GM06990 (cell line): ENCODE measurements at regions not wholly inside any gene's neighbourhood (a gene's known extent, or its start where the extent isn't known, plus 50 kb on each side); places are given as distances from the start of the nearest gene placed in this dataset.

ENCODE experiments used
- DNase-seq: peaks from one replicate; pipeline ENCODE4 v3.0.0-alpha.2; 2011; ENCODE audit not compliant: insufficient read length; ENCODE audit errors: extremely low read depth
- H3K27me3 ChIP-seq: replicated peaks from 2 replicates; pipeline ENCODE4 v1.6.0; 2011; ENCODE audit warnings: low read length; ENCODE audit not compliant: control insufficient read depth, insufficient read depth
- H3K36me3 ChIP-seq: 2 replicates; pipeline ENCODE4 v1.5.1; 2011; ENCODE audit warnings: low read length; ENCODE audit not compliant: control insufficient read depth, insufficient read depth
- H3K4me3 ChIP-seq: replicated peaks from 2 replicates; pipeline ENCODE4 v1.5.1; 2011; ENCODE audit warnings: low read depth, mild to moderate bottlenecking, control low read depth, low read length
- TF ChIP-seq, protein P1 (sequence below): IDR thresholded peaks from 2 replicates; pipeline ENCODE4 v1.5.1; 2011; ENCODE audit warnings: low read length, control low read depth, mild to moderate bottlenecking, inconsistent platforms; ENCODE audit not compliant: insufficient read depth, poor library complexity, severe bottlenecking

DNA sequence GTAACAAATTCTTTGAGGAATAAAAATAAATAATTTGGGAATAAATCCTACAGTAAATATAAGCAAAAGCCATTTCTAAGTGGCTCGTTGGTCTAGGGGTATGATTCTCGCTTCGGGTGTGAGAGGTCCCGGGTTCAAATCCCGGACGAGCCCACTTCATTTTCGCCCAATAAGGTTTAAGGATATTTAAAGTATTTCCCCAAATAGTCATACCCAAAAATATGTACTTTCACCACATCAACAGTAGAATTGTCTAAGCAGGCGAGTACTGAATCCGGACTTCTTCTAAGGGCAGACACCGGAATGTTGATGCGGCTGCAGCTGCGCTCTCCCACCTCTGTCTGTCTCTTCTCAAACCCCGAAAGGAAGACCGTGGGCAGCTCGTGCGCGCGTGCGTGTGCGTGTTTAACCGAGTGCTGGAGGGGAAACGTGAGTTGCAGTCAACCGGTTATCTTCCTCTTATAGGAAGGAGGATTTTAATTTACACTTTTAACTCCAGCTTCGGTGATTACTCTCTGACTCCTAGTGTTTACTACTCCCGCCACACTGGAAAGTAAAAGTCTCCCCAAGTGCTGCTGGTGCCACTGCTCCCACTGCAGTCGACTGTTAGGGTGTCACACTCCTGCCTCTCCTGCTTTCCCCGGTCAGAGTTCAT is 155.7 kb upstream of the PRSS16 start:
- Histone ChIP-seq H3K27me3 (no peaks in the 10 kb centered on the region), H3K4me3 (peak overlapping the region; percentile 50), H3K36me3 (no peaks in the 10 kb centered on the region)
- DNase-seq, result peak; percentile 77
- TF ChIP-seq, protein P1, sequence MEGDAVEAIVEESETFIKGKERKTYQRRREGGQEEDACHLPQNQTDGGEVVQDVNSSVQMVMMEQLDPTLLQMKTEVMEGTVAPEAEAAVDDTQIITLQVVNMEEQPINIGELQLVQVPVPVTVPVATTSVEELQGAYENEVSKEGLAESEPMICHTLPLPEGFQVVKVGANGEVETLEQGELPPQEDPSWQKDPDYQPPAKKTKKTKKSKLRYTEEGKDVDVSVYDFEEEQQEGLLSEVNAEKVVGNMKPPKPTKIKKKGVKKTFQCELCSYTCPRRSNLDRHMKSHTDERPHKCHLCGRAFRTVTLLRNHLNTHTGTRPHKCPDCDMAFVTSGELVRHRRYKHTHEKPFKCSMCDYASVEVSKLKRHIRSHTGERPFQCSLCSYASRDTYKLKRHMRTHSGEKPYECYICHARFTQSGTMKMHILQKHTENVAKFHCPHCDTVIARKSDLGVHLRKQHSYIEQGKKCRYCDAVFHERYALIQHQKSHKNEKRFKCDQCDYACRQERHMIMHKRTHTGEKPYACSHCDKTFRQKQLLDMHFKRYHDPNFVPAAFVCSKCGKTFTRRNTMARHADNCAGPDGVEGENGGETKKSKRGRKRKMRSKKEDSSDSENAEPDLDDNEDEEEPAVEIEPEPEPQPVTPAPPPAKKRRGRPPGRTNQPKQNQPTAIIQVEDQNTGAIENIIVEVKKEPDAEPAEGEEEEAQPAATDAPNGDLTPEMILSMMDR, result no peak

DNA sequence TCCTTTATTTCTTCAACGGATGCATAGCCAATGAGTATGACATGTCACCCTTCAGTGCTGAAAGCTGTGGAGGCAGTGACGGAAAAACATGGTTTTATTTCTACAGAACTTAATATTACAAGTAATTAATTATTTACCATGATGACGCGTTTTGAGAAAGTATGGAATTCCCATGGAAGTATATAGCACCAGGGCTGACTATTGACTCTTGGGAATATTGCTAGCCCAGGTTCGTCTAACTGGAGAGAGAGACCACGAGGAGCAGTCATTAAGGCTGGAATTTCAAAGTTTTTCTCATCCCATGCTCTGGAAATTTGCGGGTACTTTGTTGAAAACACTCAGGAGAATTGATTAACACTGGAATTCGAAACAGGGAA is 155.2 kb upstream of the PRSS16 start:
- TF ChIP-seq, protein P1, result no peak
- DNase-seq, result no peak
- H3K4me3 ChIP-seq, result peak overlapping the region; percentile 50
- no peaks in the 10 kb centered on the region for H3K36me3 ChIP-seq
- no peaks in the 10 kb centered on the region for H3K27me3 ChIP-seq

DNA sequence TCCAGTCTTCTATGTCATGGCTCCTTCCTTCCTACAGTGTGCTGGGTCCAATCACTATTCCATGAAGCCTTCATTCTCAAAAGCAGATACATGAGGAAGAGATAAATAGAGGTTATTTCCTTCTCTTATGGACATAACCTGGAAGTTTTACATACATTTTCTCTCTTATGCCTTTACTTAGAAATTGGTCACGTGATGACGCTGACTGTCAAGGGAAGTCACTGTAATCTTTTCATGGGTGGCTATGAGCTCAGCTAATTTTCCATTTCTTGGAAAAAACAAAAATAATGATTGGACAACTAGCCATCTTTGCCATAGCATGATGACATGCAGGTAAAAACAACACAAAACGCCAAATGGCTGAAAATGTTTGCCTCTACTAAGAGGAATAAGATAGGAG is 151.6 kb upstream of the PRSS16 start:
- TF ChIP-seq, protein P1, result no peak
- Histone ChIP-seq H3K4me3 (no peak overlapping the region), H3K36me3 (no peaks in the 10 kb centered on the region), H3K27me3 (no peaks in the 10 kb centered on the region)
- no peak for DNase-seq

DNA sequence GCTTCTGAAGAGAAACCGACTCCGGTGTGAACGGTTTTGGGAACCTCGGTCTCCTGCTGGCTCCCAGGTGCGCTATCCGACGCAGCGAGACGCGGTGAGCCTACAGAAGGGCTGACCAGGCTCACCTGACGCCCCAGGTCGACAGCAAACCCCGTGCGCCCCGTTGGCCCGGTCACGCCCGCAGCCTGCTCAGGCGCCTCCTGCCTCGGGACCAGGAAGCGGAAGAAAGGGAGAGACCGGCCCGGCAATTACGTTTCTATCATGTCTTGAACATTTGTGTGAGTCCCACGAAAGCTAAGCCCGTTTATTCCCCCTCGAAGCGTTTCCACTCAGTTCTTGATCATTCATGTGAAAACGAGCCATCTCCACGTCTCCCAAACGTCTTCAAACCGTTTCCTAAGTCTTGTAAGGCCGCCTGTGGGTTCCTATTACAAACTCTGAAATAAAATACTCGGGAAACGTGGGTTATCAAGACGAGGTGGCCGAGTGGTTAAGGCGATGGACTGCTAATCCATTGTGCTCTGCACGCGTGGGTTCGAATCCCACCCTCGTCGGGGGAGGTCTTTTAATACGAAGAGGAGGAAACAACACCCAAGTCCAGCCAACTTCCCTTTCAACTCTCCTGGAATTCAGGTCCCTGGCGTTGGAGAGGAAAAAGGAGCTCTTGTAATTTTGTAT is 150.5 kb upstream of the PRSS16 start:
- Histone ChIP-seq H3K36me3 (no peaks in the 10 kb centered on the region), H3K4me3 (no peak overlapping the region), H3K27me3 (no peaks in the 10 kb centered on the region)
- TF ChIP-seq, protein P1, result no peak
- DNase-seq, result peak; percentile 65

DNA sequence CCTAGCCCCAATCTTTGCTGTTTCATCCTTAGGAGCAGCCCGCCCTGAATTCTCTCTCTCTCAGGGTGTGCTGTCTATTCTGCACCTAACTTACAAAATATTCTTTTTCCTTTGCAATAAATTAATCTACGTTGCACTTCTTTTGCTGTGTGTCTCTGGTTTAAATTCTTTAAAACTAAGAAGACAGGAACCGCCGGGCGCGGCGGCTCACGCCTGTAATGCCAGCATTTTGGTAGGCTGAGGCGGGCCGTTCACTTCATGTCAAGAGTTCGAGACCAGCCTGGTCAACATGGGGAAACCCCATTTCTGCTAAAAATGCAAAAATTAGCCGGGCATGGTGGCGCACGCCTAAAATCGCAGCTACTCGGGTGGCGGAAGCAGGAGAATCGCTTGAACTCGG is 148.5 kb upstream of the PRSS16 start:
- Histone ChIP-seq H3K4me3 (no peak overlapping the region), H3K36me3 (no peaks in the 10 kb centered on the region), H3K27me3 (no peaks in the 10 kb centered on the region)
- DNase-seq, result no peak
- TF ChIP-seq, protein P1, result no peak

DNA sequence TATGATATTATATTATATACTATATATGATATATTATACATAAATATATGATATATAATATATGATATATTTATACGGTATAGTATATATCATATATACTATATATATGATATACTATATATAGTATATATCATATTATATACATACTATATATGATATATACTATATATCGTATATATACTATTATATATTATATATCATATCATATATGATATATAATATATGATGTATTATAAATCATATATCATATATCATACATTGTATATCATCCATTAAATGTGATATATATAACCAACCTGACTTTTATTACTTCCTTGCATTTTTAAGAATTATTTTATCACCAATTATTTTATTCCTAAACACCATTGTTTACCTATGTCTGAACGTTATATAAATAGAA is 146.6 kb upstream of the PRSS16 start:
- no peak for DNase-seq
- H3K4me3 ChIP-seq, result no peak overlapping the region
- no peaks in the 10 kb centered on the region for H3K36me3 ChIP-seq
- TF ChIP-seq, protein P1, result no peak
- no peaks in the 10 kb centered on the region for H3K27me3 ChIP-seq
